Large intestine (tissue), 3 donors: ENCODE measurements at regions not wholly inside any gene's neighbourhood (a gene's known extent, or its start where the extent isn't known, plus 50 kb on each side); places are given as distances from the start of the nearest gene placed in this dataset.

ENCODE experiments used
- DNase-seq, 2 donors: peaks; one replicate each; pipeline versions ENCODE4 v3.0.0 to v3.0.0-alpha.2; 2013
- H3K27ac ChIP-seq: one replicate; pipeline ENCODE4 v1.5.1; 2013; ENCODE audit warnings: low read length
- H3K27me3 ChIP-seq: 2 replicates; pipeline ENCODE4 v1.6.1; 2013; ENCODE audit warnings: low read length; ENCODE audit not compliant: control insufficient read depth, insufficient read depth
- H3K36me3 ChIP-seq: 2 replicates; pipeline ENCODE4 v1.6.1; 2013; ENCODE audit warnings: low read length; ENCODE audit not compliant: control insufficient read depth, insufficient read depth
- H3K4me1 ChIP-seq: one replicate; pipeline ENCODE4 v1.6.1; 2013; ENCODE audit warnings: low read length; ENCODE audit not compliant: control insufficient read depth, insufficient read depth
- H3K4me3 ChIP-seq: one replicate; pipeline ENCODE4 v1.5.1; 2013; ENCODE audit warnings: low read length
- H3K9me3 ChIP-seq: one replicate; pipeline ENCODE4 v1.6.1; 2013; ENCODE audit warnings: mild to moderate bottlenecking, low read depth, low read length, moderate library complexity; ENCODE audit not compliant: control insufficient read depth
- WGBS: methylation state at CpG from one replicate; pipeline ENCODE4 v1.1.5; 2013; ENCODE audit warnings: low lambda C conversion rate; ENCODE audit not compliant: insufficient coverage; 5-methylcytosine and 5-hydroxymethylcytosine counted together

DNA sequence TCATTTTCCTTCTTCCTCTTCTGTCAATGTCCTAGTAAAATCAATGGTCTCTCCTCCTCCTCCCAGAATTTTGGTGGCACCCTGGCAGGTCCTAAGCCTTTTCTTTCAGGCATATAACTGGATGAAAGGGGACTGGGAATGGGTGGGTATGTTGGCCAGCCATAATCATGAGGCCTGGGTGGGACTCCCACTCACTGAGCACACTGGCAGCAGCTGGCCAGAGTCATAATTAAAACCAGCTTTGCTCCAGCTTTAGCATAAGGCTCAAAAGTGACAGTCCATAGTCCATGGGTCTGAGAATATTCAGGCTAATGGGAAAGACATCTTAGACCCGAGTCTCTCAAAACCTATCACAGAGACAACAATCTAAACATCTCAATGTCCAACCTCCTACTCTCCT, 190.0 kb upstream of the BTBD3 start:
- no CpG with 5 or more reads among the region's 1 CpG for WGBS

DNA sequence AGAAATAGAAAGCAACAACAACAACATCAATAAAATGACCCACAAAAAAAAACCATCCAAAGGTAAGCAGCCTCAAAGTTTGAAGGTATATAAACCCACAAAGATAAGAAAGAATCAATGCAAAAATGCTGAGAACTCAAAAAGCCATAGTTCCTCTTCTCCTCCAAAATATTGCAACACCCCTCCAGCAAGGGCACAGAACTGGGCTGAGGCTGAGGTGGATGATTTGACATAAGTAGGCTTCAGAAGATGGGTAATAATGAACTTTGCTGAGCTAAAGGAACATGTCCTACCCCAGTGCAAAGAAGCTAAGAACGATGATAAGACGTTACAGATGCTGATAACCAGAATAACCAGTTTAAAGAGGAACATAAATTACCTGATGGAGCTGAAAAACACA, 188.8 kb upstream of the BTBD3 start:
- no peaks in the 10 kb centered on the region for H3K27me3 ChIP-seq
- no peaks in the 10 kb centered on the region for H3K36me3 ChIP-seq
- H3K9me3 ChIP-seq: no peaks in the 10 kb centered on the region
- 10% methylated on average over 2 of the region's 2 CpGs for WGBS
- H3K27ac ChIP-seq: no peak overlapping the region
- no peak overlapping the region for H3K4me3 ChIP-seq
- no peaks in the 10 kb centered on the region for H3K4me1 ChIP-seq
- no peak for DNase-seq

More for the DNA sequence above, 190.0 kb upstream of the BTBD3 start:
- H3K27ac ChIP-seq: no peak overlapping the region
- no peak overlapping the region for H3K4me3 ChIP-seq
- H3K4me1 ChIP-seq: no peaks in the 10 kb centered on the region
- no peaks in the 10 kb centered on the region for H3K9me3 ChIP-seq
- DNase-seq: no peak
- no peaks in the 10 kb centered on the region for H3K36me3 ChIP-seq
- no peaks in the 10 kb centered on the region for H3K27me3 ChIP-seq

- Histone ChIP-seq H3K36me3 (no peaks in the 10 kb centered on the region), H3K4me1 (no peaks in the 10 kb centered on the region), H3K27ac (no peak overlapping the region), H3K9me3 (no peaks in the 10 kb centered on the region), H3K27me3 (no peaks in the 10 kb centered on the region), H3K4me3 (no peak overlapping the region)
- 100% methylated on average over 1 of the region's 1 CpG for WGBS
- DNase-seq: no peak
These were observed 187.9 kb upstream of the BTBD3 start for GRCh38 chr20:11729806-11730205.

DNA sequence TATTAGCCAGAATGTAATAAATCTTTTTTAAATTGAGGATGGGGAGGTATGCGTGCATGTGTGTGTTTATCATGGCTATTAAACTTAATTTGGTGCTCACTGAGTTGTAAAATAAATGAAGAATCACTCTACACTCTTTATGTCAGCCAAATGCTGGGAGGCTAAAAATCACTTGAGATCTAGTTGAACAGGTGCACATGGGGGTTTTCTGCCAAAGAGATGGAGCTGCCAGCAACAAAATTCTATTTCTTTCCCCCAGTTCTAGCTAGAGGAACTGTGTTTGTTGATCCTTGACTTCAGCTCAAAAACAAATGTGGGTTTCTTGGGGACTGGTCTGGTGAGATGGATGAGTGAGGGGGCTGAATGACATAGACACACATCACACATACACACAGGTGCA, 183.3 kb upstream of the BTBD3 start:
- WGBS: no CpG with 5 or more reads among the region's 1 CpG
- no peaks in the 10 kb centered on the region for H3K9me3 ChIP-seq
- H3K27ac ChIP-seq: no peak overlapping the region
- H3K4me3 ChIP-seq: no peak overlapping the region
- no peak for DNase-seq
- H3K4me1 ChIP-seq: no peaks in the 10 kb centered on the region
- H3K27me3 ChIP-seq: no peaks in the 10 kb centered on the region
- no peaks in the 10 kb centered on the region for H3K36me3 ChIP-seq

GRCh38 chr20:11738852-11739251, 178.8 kb upstream of the BTBD3 start:
- WGBS: 100% methylated on average over 1 of the region's 1 CpG
- H3K36me3 ChIP-seq: no peaks in the 10 kb centered on the region
- no peak overlapping the region for H3K4me3 ChIP-seq
- no peaks in the 10 kb centered on the region for H3K27me3 ChIP-seq
- H3K27ac ChIP-seq: no peak overlapping the region
- no peak for DNase-seq
- H3K9me3 ChIP-seq: no peaks in the 10 kb centered on the region
- no peaks in the 10 kb centered on the region for H3K4me1 ChIP-seq

DNA sequence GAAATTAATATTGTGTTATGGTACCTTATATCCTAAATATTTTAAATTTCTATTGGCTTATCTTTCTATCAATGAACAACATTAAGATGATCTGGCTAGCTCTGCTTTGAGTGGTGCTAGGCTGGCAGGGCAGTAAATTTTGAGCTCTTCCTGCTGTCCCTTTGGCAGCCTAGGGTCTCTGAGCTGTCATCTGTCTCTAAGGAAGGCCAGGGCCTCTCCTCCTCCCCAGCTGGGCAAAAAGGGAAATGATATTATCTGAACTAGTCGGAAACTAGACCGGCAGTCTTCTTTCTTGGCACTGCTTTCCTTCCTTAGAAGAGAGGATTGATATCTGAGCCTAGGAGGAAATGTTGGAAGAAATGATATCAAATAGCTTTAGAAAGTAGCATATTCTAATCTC, 176.7 kb upstream of the BTBD3 start:
- DNase-seq: no peak
- no peak overlapping the region for H3K4me3 ChIP-seq
- H3K27me3 ChIP-seq: no peaks in the 10 kb centered on the region
- H3K4me1 ChIP-seq: no peaks in the 10 kb centered on the region
- 83% methylated on average over 2 of the region's 2 CpGs for WGBS
- H3K36me3 ChIP-seq: no peaks in the 10 kb centered on the region
- no peaks in the 10 kb centered on the region for H3K9me3 ChIP-seq
- no peak overlapping the region for H3K27ac ChIP-seq

DNA sequence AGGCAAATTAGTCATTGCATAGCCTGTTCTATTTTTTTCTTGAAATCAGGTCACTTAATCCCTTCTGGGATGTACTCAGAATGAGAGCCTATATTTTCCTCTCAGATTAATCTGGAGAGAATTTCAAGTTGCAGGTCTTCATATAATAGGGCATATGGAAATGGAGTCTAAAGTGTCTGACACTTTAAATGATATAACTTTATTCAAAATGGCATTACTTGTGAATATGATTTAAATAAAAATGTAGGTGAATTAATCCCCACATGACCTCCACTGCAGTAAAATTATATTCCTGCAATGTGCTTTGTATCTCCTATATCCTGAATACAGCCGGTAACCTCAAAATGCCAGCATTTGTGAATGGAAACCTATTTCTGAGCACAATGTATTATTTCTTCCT, 172.5 kb upstream of the BTBD3 start:
- no CpG with 5 or more reads among the region's 1 CpG for whole genome bisulfite sequencing
- Histone ChIP-seq H3K27me3 (no peaks in the 10 kb centered on the region), H3K4me3 (no peak overlapping the region), H3K9me3 (no peaks in the 10 kb centered on the region), H3K4me1 (no peaks in the 10 kb centered on the region), H3K36me3 (no peaks in the 10 kb centered on the region), H3K27ac (no peak overlapping the region)
- DNase-seq: no peak

- H3K27me3 ChIP-seq: no peaks in the 10 kb centered on the region
- no peaks in the 10 kb centered on the region for H3K4me1 ChIP-seq
- no peak overlapping the region for H3K4me3 ChIP-seq
- no peaks in the 10 kb centered on the region for H3K36me3 ChIP-seq
- WGBS: no CpG with 5 or more reads among the region's 2 CpGs
- no peaks in the 10 kb centered on the region for H3K9me3 ChIP-seq
- DNase-seq: no peak
- H3K27ac ChIP-seq: no peak overlapping the region
These were observed 169.3 kb upstream of the BTBD3 start for GRCh38 chr20:11748436-11748835.

DNA sequence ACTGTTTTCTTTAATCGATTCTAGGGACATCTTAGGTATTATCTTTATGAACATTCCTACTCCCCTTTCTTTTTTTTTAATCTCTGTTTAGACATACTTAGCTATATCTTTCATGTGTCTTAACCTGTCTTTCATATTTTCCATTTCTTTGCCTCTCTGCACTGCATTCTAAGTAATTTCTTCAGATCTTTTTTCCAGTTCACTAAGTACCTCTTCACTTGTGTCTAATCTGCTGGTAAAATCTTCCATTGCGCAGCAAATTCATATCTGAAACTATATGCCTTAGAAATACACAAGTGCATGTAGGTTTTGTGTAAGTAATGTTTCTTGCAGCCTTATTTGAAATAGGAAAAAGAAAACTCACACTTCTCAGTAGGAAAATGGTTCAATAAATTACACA, 165.4 kb upstream of the BTBD3 start:
- H3K27me3 ChIP-seq: no peaks in the 10 kb centered on the region
- DNase-seq: no peak
- H3K9me3 ChIP-seq: no peaks in the 10 kb centered on the region
- H3K27ac ChIP-seq: no peak overlapping the region
- WGBS: 90% methylated on average over 2 of the region's 2 CpGs
- H3K36me3 ChIP-seq: no peaks in the 10 kb centered on the region
- H3K4me1 ChIP-seq: no peaks in the 10 kb centered on the region
- H3K4me3 ChIP-seq: no peak overlapping the region

DNA sequence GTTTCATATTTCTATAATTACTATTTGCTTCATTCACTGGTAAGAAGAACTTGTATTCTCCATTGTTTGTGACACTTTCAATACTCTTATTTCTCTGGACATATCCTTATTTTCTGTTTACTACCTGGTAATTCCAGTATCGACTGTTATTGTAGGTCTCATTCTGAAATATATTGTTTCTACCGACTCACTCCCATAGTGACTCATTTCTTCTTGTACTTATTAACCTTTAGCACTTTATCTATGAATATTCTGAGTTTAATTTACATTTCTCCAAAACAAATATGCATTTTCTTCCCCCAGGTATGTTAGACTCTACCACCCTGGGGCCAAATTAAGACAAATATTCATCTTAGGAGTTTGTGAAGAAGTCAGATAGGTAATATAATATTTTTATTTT, 164.5 kb upstream of the BTBD3 start:
- 79% methylated on average over 2 of the region's 2 CpGs for WGBS
- no peaks in the 10 kb centered on the region for H3K27me3 ChIP-seq

GRCh38 chr20:11754451-11754850, 163.2 kb upstream of the BTBD3 start:
- H3K4me1 ChIP-seq: no peaks in the 10 kb centered on the region
- no peaks in the 10 kb centered on the region for H3K9me3 ChIP-seq
- no peaks in the 10 kb centered on the region for H3K36me3 ChIP-seq
- no peak for DNase-seq
- H3K4me3 ChIP-seq: no peak overlapping the region
- no peak overlapping the region for H3K27ac ChIP-seq
- 83% methylated on average over 2 of the region's 4 CpGs for WGBS
- no peaks in the 10 kb centered on the region for H3K27me3 ChIP-seq

More for the DNA sequence above, 164.5 kb upstream of the BTBD3 start:
- Histone ChIP-seq H3K9me3 (no peaks in the 10 kb centered on the region), H3K4me3 (no peak overlapping the region), H3K4me1 (no peaks in the 10 kb centered on the region), H3K36me3 (no peaks in the 10 kb centered on the region), H3K27ac (no peak overlapping the region)
- DNase-seq: no peak
